ENCODE measurements at regions not wholly inside any gene's neighbourhood (a gene's known extent, or its start where the extent isn't known, plus 50 kb on each side); places are given as distances from the start of the nearest gene placed in this dataset.

DNA sequence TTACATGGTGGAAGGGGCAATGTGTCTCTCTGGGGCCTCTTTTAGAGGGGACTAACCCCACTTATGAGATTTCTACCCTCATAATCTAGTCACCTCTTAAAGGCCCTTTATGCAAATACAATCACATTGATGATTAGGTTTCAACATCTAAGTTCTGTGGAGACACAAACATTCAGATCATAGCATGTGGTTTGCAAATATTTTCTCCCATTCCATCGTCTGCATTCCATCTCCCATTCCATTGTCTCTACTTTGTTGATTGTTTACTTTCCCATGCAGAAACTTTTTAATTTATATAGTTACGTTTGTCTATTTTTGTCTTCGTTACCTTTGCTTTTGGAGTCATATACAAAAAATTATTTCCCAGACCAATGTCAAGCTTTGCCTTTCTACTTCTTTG is 927.5 kb upstream of the INTU start:
- TF ChIP-seq MLLT10 (CRISPR knock-in tag; IDR thresholded peaks at IDR 0.05) (no peak), KLF16 (CRISPR knock-in tag; IDR thresholded peaks at IDR 0.05) (no peak), SP2 (CRISPR knock-in tag; IDR thresholded peaks at IDR 0.05) (no peak), ZNF205 (CRISPR knock-in tag; IDR thresholded peaks at IDR 0.05) (no peak), SIN3A (IDR thresholded peaks at IDR 0.05; ENCODE audit: borderline replicate concordance, low read depth, low read length) (no peak), TCF7L2 (IDR thresholded peaks at IDR 0.05; ENCODE audit: low read depth, low read length) (no peak), RFX5 (IDR thresholded peaks at IDR 0.05; ENCODE audit: low read depth, low read length) (no peak), REPIN1 (CRISPR knock-in tag; IDR thresholded peaks at IDR 0.05; ENCODE audit: borderline replicate concordance, low read depth) (no peak), CEBPB (IDR thresholded peaks at IDR 0.05; ENCODE audit: borderline replicate concordance, low read depth, low read length) (no peak)
- TF ChIP-seq, protein P1, sequence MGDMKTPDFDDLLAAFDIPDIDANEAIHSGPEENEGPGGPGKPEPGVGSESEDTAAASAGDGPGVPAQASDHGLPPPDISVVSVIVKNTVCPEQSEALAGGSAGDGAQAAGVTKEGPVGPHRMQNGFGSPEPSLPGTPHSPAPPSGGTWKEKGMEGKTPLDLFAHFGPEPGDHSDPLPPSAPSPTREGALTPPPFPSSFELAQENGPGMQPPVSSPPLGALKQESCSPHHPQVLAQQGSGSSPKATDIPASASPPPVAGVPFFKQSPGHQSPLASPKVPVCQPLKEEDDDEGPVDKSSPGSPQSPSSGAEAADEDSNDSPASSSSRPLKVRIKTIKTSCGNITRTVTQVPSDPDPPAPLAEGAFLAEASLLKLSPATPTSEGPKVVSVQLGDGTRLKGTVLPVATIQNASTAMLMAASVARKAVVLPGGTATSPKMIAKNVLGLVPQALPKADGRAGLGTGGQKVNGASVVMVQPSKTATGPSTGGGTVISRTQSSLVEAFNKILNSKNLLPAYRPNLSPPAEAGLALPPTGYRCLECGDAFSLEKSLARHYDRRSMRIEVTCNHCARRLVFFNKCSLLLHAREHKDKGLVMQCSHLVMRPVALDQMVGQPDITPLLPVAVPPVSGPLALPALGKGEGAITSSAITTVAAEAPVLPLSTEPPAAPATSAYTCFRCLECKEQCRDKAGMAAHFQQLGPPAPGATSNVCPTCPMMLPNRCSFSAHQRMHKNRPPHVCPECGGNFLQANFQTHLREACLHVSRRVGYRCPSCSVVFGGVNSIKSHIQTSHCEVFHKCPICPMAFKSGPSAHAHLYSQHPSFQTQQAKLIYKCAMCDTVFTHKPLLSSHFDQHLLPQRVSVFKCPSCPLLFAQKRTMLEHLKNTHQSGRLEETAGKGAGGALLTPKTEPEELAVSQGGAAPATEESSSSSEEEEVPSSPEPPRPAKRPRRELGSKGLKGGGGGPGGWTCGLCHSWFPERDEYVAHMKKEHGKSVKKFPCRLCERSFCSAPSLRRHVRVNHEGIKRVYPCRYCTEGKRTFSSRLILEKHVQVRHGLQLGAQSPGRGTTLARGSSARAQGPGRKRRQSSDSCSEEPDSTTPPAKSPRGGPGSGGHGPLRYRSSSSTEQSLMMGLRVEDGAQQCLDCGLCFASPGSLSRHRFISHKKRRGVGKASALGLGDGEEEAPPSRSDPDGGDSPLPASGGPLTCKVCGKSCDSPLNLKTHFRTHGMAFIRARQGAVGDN (CRISPR knock-in tag; IDR thresholded peaks at IDR 0.05): no peak
- TF ChIP-seq, protein P2, sequence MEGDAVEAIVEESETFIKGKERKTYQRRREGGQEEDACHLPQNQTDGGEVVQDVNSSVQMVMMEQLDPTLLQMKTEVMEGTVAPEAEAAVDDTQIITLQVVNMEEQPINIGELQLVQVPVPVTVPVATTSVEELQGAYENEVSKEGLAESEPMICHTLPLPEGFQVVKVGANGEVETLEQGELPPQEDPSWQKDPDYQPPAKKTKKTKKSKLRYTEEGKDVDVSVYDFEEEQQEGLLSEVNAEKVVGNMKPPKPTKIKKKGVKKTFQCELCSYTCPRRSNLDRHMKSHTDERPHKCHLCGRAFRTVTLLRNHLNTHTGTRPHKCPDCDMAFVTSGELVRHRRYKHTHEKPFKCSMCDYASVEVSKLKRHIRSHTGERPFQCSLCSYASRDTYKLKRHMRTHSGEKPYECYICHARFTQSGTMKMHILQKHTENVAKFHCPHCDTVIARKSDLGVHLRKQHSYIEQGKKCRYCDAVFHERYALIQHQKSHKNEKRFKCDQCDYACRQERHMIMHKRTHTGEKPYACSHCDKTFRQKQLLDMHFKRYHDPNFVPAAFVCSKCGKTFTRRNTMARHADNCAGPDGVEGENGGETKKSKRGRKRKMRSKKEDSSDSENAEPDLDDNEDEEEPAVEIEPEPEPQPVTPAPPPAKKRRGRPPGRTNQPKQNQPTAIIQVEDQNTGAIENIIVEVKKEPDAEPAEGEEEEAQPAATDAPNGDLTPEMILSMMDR (CRISPR knock-in tag; IDR thresholded peaks at IDR 0.05): no peak
- TF ChIP-seq, protein P3, sequence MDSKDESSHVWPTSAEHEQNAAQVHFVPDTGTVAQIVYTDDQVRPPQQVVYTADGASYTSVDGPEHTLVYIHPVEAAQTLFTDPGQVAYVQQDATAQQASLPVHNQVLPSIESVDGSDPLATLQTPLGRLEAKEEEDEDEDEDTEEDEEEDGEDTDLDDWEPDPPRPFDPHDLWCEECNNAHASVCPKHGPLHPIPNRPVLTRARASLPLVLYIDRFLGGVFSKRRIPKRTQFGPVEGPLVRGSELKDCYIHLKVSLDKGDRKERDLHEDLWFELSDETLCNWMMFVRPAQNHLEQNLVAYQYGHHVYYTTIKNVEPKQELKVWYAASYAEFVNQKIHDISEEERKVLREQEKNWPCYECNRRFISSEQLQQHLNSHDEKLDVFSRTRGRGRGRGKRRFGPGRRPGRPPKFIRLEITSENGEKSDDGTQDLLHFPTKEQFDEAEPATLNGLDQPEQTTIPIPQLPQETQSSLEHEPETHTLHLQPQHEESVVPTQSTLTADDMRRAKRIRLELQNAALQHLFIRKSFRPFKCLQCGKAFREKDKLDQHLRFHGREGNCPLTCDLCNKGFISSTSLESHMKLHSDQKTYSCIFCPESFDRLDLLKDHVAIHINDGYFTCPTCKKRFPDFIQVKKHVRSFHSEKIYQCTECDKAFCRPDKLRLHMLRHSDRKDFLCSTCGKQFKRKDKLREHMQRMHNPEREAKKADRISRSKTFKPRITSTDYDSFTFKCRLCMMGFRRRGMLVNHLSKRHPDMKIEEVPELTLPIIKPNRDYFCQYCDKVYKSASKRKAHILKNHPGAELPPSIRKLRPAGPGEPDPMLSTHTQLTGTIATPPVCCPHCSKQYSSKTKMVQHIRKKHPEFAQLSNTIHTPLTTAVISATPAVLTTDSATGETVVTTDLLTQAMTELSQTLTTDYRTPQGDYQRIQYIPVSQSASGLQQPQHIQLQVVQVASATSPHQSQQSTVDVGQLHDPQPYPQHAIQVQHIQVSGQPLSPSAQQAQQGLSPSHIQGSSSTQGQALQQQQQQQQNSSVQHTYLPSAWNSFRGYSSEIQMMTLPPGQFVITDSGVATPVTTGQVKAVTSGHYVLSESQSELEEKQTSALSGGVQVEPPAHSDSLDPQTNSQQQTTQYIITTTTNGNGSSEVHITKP (CRISPR knock-in tag; IDR thresholded peaks at IDR 0.05; ENCODE audit: low read depth): no peak
- TF ChIP-seq, protein P4, sequence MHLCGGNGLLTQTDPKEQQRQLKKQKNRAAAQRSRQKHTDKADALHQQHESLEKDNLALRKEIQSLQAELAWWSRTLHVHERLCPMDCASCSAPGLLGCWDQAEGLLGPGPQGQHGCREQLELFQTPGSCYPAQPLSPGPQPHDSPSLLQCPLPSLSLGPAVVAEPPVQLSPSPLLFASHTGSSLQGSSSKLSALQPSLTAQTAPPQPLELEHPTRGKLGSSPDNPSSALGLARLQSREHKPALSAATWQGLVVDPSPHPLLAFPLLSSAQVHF (CRISPR knock-in tag; IDR thresholded peaks at IDR 0.05): no peak
